ENCODE measurements at regions not wholly inside any gene's neighbourhood (a gene's known extent, or its start where the extent isn't known, plus 50 kb on each side); places are given as distances from the start of the nearest gene placed in this dataset.
A peak's percentile ranks its signal among the peaks of the same experiment; 100 is the strongest.

GRCh38 chr9:129253803-129254381 is 75.8 kb upstream of the IER5L start:
- peaks cover 19% of the 10 kb centered on the region for H3K4me1 ChIP-seq
- no peak overlapping the region for H3K27ac ChIP-seq
- intact Hi-C loops (cut with DNase I), result no loop called here
- peak; percentile 36 for ATAC-seq
- no peak for TF ChIP-seq CTCF (IDR thresholded peaks at IDR 0.05)
- TF ChIP-seq POLR2A (IDR thresholded peaks at IDR 0.05), result no peak
- H3K36me3 ChIP-seq (replicated peaks in 1 of 2; ENCODE audit: insufficient read depth in 1 of 2, low read depth in 2 of 2), result no peaks in the 10 kb centered on the region
- peaks cover 0 to 2% of the 10 kb centered on the region in 2 donors for H3K27me3 ChIP-seq
- 0 to 17% methylated on average over 10 to 23 of the region's 23 CpGs for WGBS, 2 donors
- H3K9me3 ChIP-seq, result no peaks in the 10 kb centered on the region
- no peak overlapping the region for H3K4me3 ChIP-seq
- peak; percentile 23 to 59 (median 49) for DNase-seq

- Histone ChIP-seq H3K4me1 (peaks cover 12% of the 10 kb centered on the region), H3K27me3 (no peaks in the 10 kb centered on the region), H3K36me3 (replicated peaks in 1 of 2; ENCODE audit: insufficient read depth in 1 of 2, low read depth in 2 of 2) (no peaks in the 10 kb centered on the region), H3K4me3 (no peak overlapping the region), H3K9me3 (no peaks in the 10 kb centered on the region), H3K27ac (no peak overlapping the region)
- no peak for ATAC-seq
- intact Hi-C loops (cut with DNase I), result no loop called here
- no peak for TF ChIP-seq CTCF (IDR thresholded peaks at IDR 0.05)
- no peak for TF ChIP-seq POLR2A (IDR thresholded peaks at IDR 0.05)
- WGBS, 2 donors, result 83 to 84% methylated on average over 6 to 28 of the region's 28 CpGs
- DNase-seq, result no peak
Measured at GRCh38 chr9:129252937-129253802, 75.1 kb upstream of the IER5L start.

GRCh38 chr9:129250786-129251185 is 72.7 kb upstream of the IER5L start:
- H3K4me3 ChIP-seq, result no peak overlapping the region
- ATAC-seq, result no peak
- intact Hi-C loops (cut with DNase I), result no loop called here
- no peak overlapping the region for H3K27ac ChIP-seq
- no peaks in the 10 kb centered on the region for H3K36me3 ChIP-seq (replicated peaks in 1 of 2; ENCODE audit: insufficient read depth in 1 of 2, low read depth in 2 of 2)
- H3K4me1 ChIP-seq, result peaks cover 11% of the 10 kb centered on the region
- WGBS, 2 donors, result 41 to 61% methylated on average over 2 of the region's 2 CpGs
- no peaks in the 10 kb centered on the region for H3K9me3 ChIP-seq
- no peak for DNase-seq
- no peaks in the 10 kb centered on the region for H3K27me3 ChIP-seq
- TF ChIP-seq CTCF (IDR thresholded peaks at IDR 0.05), result no peak
- TF ChIP-seq POLR2A (IDR thresholded peaks at IDR 0.05), result no peak

- intact Hi-C loops (cut with DNase I), result no loop called here
- TF ChIP-seq POLR2A (IDR thresholded peaks at IDR 0.05) (no peak), CTCF (IDR thresholded peaks at IDR 0.05) (no peak)
- Histone ChIP-seq H3K27ac (no peak overlapping the region), H3K4me3 (no peak overlapping the region), H3K36me3 (replicated peaks in 1 of 2; ENCODE audit: insufficient read depth in 1 of 2, low read depth in 2 of 2) (no peaks in the 10 kb centered on the region), H3K27me3 (no peaks in the 10 kb centered on the region), H3K4me1 (no peaks in the 10 kb centered on the region), H3K9me3 (no peaks in the 10 kb centered on the region)
- 82 to 87% methylated on average over 9 to 13 of the region's 13 CpGs for WGBS, 2 donors
- no peak for DNase-seq
- no peak for ATAC-seq
Measured at GRCh38 chr9:129247285-129248153, 69.5 kb upstream of the IER5L start.

Measured in body of pancreas (tissue), 4 donors.